Inflammatory macrophage (primary cell): ENCODE measurements at regions not wholly inside any gene's neighbourhood (a gene's known extent, or its start where the extent isn't known, plus 50 kb on each side); places are given as distances from the start of the nearest gene placed in this dataset.
"Not testable (repeated sequence)": the region's sequence is repeated elsewhere in the genome, so short reads cannot be mapped to it uniquely, and the experiment has no call there.

ENCODE experiments used
- DNase-seq, 2 donors: peaks; one replicate each; pipeline ENCODE4 v3.0.0-alpha.2; 2020 to 2022

- no peak for DNase-seq
Observed at GRCh38 chr20:29763821-29764511, 1493.5 kb upstream of the DEFB115 start.

- not testable (repeated sequence) for DNase-seq
Observed at GRCh38 chr20:29764922-29765610, 1492.4 kb upstream of the DEFB115 start.

- not testable (repeated sequence) for DNase-seq
Observed at GRCh38 chr20:29778033-29778432, 1479.4 kb upstream of the DEFB115 start.

GRCh38 chr20:29781217-29781616, 1476.2 kb upstream of the DEFB115 start:
- not testable (repeated sequence) for DNase-seq

GRCh38 chr20:29781891-29782290, 1475.6 kb upstream of the DEFB115 start:
- not testable (repeated sequence) for DNase-seq

GRCh38 chr20:29787456-29787855, 1470.0 kb upstream of the DEFB115 start:
- not testable (repeated sequence) for DNase-seq

GRCh38 chr20:29790510-29790909, 1467.0 kb upstream of the DEFB115 start:
- no peak for DNase-seq

- DNase-seq, result not testable (repeated sequence)
Observed at GRCh38 chr20:29831508-29831907, 1426.0 kb upstream of the DEFB115 start.

GRCh38 chr20:29868014-29868413, 1389.5 kb upstream of the DEFB115 start:
- not testable (repeated sequence) for DNase-seq

- not testable (repeated sequence) for DNase-seq
Observed at GRCh38 chr20:29868688-29869087, 1388.8 kb upstream of the DEFB115 start.

GRCh38 chr20:29871816-29872215, 1385.6 kb upstream of the DEFB115 start:
- DNase-seq, result not testable (repeated sequence)

- peak; percentile 4 to 36 for DNase-seq
Observed at GRCh38 chr20:29873946-29874345, 1383.5 kb upstream of the DEFB115 start.

GRCh38 chr20:29874476-29875202, 1382.8 kb upstream of the DEFB115 start:
- DNase-seq, result no peak

GRCh38 chr20:29875321-29876083, 1382.0 kb upstream of the DEFB115 start:
- DNase-seq, result not testable (repeated sequence)

GRCh38 chr20:29876084-29876910, 1381.2 kb upstream of the DEFB115 start:
- not testable (repeated sequence) for DNase-seq

GRCh38 chr20:29876911-29877285, 1380.6 kb upstream of the DEFB115 start:
- DNase-seq, result no peak

GRCh38 chr20:29877411-29878280, 1379.8 kb upstream of the DEFB115 start:
- not testable (repeated sequence) for DNase-seq

GRCh38 chr20:29878281-29878741, 1379.2 kb upstream of the DEFB115 start:
- DNase-seq, result no peak

- DNase-seq, result no peak
Observed at GRCh38 chr20:29878777-29879442, 1378.6 kb upstream of the DEFB115 start.

GRCh38 chr20:29881107-29881506, 1376.4 kb upstream of the DEFB115 start:
- DNase-seq, result peak in 1 of 2 donors; percentile 18
